Right ventricle myocardium inferior (tissue), 1 donor: ENCODE measurements at regions not wholly inside any gene's neighbourhood (a gene's known extent, or its start where the extent isn't known, plus 50 kb on each side); places are given as distances from the start of the nearest gene placed in this dataset.

Experiments
- ATAC-seq: fragments of 200-7000 bp; cut with Tn5 transposase; one replicate; pipeline ENCODE4 v1.9.1; 2020; ENCODE audit warnings: mild to moderate bottlenecking, moderate library complexity
- DNase-seq: peaks from one replicate; pipeline ENCODE4 v3.0.0; 2021; ENCODE audit errors: missing footprints
- intact Hi-C: fragments of 100-400 bp; cut with DNase I; formaldehyde crosslinking; loops from one replicate; pipeline ENCODE4 v1.11.0; 2022
- donor health status: DM: no; HTN: yes; CAD: no; lungs with severe emphysema.

- intact Hi-C loops: no loop called here
- ATAC-seq: no peak
- DNase-seq: no peak
These were observed 308.1 kb downstream of the TFEC start for GRCh38 chr7:115722302-115722977.

GRCh38 chr7:115721293-115722217, 309.0 kb downstream of the TFEC start:
- ATAC-seq (no peak), DNase-seq (no peak)
- intact Hi-C loops: no loop called here

- ATAC-seq (no peak), DNase-seq (no peak)
- intact Hi-C loops: no loop called here
These were observed 310.6 kb downstream of the TFEC start for GRCh38 chr7:115719963-115720362.

- no peak for ATAC-seq
- intact Hi-C loops: no loop called here
These were observed 320.9 kb downstream of the TFEC start for GRCh38 chr7:115709664-115710063.

GRCh38 chr7:115708013-115708341, 322.6 kb downstream of the TFEC start:
- DNase-seq (no peak), ATAC-seq (peak; percentile 37)
- intact Hi-C loops: no loop called here

More at GRCh38 chr7:115709664-115710063, 320.9 kb downstream of the TFEC start:
- no peak for DNase-seq

DNA sequence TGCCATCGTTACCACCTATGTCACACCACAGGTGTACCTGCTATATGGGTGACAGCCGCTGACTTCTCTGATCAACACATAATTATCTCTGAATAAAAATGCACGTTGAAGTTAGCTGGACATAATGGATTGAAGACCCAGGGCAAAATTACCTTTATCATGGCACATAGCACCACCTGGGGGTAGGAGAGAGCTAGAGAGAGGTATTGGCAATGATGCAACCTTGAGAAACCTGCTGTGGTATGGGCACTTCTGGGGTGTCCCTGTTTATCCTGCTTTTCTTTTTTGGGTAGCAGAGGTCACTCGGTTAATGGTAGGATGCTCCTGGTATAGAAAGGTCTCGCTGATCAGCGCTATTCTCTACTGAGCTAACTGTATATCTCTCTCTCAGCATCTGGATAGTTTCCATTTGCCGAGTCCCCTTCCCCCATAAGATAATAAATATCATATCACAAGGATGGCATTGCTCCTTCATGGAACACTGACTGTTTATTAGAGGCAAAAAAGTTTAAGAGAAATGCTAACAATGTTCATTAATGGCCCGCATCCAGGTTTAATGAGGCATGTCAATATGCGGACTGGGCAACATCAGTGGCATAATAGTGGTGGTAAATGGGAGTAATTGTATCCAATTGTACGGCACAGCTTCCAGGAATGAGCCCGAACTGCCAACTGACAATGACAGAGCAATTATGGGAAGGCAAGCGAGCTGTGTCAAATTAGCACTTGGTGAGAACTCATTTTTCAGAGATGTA, 323.1 kb downstream of the TFEC start:
- intact Hi-C loops: no loop called here
- DNase-seq: no peak
- ATAC-seq: peak; percentile 34

DNA sequence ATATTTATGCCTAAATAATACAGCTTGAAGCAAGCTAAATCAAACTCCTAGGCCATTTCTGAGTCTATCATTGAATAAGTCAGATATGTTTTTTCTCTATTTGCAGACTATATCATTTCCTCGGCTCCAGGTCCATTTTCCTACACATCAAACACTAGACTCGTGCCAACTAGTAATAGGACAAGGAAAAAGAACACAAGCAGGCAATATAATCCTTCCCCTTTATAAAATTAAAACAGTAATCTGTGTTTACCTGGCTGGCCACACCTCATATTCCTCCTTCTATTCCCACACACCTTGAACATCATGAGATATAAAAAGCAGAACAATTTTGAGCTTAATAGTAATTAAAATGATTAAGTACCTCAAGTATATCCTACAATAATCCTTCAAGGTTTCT, 325.7 kb downstream of the TFEC start:
- no peak for ATAC-seq
- intact Hi-C loops: no loop called here
- DNase-seq: no peak

DNA sequence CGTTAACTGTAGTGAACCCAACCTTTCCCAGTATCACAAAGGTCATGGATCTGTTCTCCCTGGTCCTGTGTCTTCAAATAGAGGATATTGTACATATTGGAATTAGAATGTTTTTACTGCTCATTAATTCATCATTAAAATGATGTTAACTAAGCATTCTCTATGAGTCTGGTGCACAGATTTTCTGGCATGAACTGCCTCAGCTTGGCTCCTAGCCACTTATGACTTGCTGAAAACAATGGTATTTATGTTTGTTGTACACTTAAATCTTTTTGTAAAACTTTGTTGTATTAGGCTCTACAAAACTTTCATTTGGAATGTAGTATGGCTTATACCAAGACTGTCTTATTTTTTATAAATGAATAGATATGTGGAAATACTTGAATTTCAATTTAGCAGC, 329.4 kb downstream of the TFEC start:
- ATAC-seq (no peak), DNase-seq (no peak)
- intact Hi-C loops: no loop called here

DNA sequence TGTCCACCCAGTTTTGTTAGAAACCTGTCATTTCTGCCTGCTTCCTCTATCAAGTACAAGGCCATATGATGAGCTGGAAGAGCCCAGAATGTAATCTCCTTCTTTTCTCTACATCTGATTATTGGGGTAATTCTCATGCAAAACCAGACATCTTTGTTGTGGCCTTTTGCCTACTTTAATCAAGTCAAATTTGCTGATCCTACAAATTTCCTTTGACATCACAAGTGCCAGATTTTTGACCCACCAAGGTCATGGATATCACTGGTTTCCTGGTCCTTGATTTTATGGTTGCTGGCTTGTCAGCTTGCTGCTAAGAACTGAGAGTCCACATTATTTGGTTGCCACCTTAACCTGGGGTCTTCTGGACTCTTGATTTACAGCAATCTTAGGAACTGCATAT, 336.1 kb downstream of the TFEC start:
- intact Hi-C loops: no loop called here
- ATAC-seq: no peak
- DNase-seq: no peak

DNA sequence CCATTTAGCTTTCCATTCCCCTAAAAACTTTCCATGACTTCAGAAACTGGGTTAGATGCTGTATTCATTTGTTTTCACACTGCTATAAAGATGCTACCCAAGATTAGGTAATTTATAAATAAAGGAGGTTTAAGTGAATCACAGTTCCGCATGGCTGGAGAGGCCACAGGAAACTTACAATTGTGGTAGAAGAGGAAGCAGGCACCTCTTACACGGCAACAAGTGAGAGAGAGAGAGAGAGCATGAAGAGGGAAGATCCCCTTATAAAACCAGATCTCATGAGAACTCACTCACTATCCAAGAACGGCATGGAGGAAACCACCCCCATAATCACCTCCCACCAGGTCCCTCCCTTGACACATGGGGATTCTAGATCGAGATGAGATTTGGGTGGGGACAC, 336.8 kb downstream of the TFEC start:
- intact Hi-C loops: no loop called here
- DNase-seq (no peak), ATAC-seq (no peak)

- no peak for ATAC-seq
- intact Hi-C loops: no loop called here
- DNase-seq: no peak
These were observed 340.6 kb downstream of the TFEC start for GRCh38 chr7:115689941-115690340.

DNA sequence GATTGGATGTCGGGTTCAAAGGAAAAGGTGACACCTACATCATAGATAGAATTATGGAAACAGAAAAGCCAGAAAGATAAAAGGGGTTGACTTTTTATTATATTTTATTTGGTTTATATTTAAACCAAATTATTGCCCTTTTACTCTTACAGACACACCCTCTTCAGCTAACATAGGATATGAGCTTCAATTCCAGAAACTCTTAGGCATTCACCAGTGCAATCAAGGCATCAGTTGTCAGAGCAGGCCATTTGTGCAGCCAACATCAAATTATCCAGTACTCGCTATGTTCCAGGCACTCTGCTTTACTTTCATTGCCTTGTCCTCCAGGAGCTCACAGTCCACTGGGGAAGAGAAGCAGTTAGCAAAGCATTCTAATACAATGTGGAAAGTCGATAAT, 347.5 kb downstream of the TFEC start:
- DNase-seq (no peak), ATAC-seq (no peak)
- intact Hi-C loops: no loop called here

DNA sequence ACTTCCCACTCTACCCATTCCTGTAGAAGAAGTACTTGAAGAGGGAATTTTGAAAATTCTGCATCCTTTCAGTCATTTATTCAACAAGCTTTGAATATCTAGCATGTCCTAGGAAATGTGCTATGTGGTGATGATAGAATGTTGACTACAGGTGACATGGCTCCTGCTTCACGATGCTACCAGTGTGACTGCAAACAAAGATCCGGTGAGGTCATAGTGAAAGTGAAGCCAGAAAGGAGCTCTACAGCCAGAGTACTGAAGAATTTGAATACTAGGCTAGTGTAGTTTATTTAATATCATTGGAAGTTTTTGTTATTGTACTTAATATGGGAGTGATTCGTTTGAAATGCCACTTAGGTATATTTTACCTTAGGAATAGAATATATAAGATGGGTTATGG, 348.1 kb downstream of the TFEC start:
- ATAC-seq (no peak), DNase-seq (no peak)
- intact Hi-C loops: no loop called here

- DNase-seq: no peak
- intact Hi-C loops: no loop called here
- ATAC-seq: no peak
These were observed 349.6 kb downstream of the TFEC start for GRCh38 chr7:115680921-115681320.

DNA sequence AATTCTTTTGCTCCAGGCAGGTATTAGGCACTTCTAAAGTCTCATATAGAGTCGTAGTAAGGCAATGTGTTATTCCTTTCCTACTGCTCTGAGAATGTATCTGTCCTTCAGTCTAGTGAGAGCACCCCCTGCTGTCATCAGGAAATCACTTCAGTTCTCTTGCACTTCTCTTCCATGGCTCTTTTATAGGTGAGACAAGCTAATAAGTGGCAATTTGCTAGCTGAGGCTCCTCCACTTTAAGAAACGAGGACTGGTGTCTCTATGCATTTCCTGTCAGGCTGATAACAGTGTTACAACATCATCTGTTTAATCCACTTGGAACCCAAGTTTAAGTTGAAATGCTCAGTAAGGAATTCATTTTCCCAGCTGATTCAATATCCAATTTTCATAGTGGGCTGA, 350.6 kb downstream of the TFEC start:
- no peak for ATAC-seq
- intact Hi-C loops: no loop called here
- no peak for DNase-seq

GRCh38 chr7:115679423-115679822, 351.1 kb downstream of the TFEC start:
- DNase-seq (no peak), ATAC-seq (no peak)
- intact Hi-C loops: no loop called here

GRCh38 chr7:115678086-115678982, 352.2 kb downstream of the TFEC start:
- intact Hi-C loops: no loop called here
- DNase-seq (no peak), ATAC-seq (peak; percentile 42)

GRCh38 chr7:115676707-115677106, 353.9 kb downstream of the TFEC start:
- intact Hi-C loops: no loop called here
- ATAC-seq (no peak), DNase-seq (no peak)

DNA sequence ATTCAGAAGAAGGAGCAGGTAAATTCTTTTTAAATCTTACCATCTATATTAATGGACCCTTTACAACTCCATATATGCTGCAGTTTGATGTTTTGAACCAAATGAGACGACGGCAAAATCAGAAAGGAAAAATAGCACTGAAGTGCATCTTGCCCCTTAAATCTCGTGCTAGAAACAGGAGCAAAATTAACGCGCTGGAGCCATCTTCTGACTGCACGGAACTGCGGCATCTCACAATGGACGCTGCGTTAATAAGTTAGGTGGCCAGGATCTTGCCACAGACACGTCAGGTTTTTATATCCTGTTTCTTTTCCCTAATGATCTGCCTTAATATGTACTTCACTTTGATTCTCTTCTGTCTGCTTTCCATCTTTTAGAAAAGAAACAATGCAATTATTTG, 354.5 kb downstream of the TFEC start:
- intact Hi-C loops: no loop called here
- DNase-seq: no peak
- ATAC-seq: no peak
